Right cardiac atrium (tissue), 5 donors: ENCODE measurements at regions not wholly inside any gene's neighbourhood (a gene's known extent, or its start where the extent isn't known, plus 50 kb on each side); places are given as distances from the start of the nearest gene placed in this dataset.
"Not testable (repeated sequence)": the region's sequence is repeated elsewhere in the genome, so short reads cannot be mapped to it uniquely, and the experiment has no call there.

ENCODE experiments used
- ATAC-seq, 2 donors: fragments of 200-7000 bp; cut with Tn5 transposase; one replicate each; pipeline versions ENCODE4 v1.8.0 to v1.9.1; 2020; ENCODE audit warnings: moderate library complexity in 2 of 2, mild to moderate bottlenecking in 1 of 2
- DNase-seq, 3 donors: peaks; one replicate each; pipeline ENCODE4 v3.0.0-alpha.2; 2020
- H3K27ac ChIP-seq: one replicate; pipeline ENCODE4 v1.5.1; 2013; ENCODE audit warnings: mild to moderate bottlenecking, low read length, control low read depth, moderate library complexity
- H3K27me3 ChIP-seq: one replicate; pipeline ENCODE4 v1.6.1; 2013; ENCODE audit not compliant: control insufficient read depth, insufficient read depth
- H3K4me1 ChIP-seq: one replicate; pipeline ENCODE4 v1.6.1; 2013; ENCODE audit warnings: low read length; ENCODE audit not compliant: control insufficient read depth, insufficient read depth
- H3K4me3 ChIP-seq: one replicate; pipeline ENCODE4 v1.5.1; 2013; ENCODE audit warnings: low read length, control low read depth
- H3K9me3 ChIP-seq: one replicate; pipeline ENCODE4 v1.6.1; 2013; ENCODE audit warnings: low read length; ENCODE audit not compliant: control insufficient read depth
- WGBS: extraction: QIAGEN DNeasy Blood & Tissue Kit; methylation state at CpG from one replicate; pipeline ENCODE4 v1.1.7; 2013; 5-methylcytosine and 5-hydroxymethylcytosine counted together
- intact Hi-C, 4 donors: fragments of 100-400 bp; cut with DNase I; formaldehyde crosslinking; loops; one replicate each; pipeline versions ENCODE4 v1.11.0 to v1.14.0; 2022 to 2023
- donor health status: healthy with polysubstance abuse.
- donor health status: DM: no; HTN: yes; CAD: no.
- donor health status: DM: no; HTN: no; CAD: no.
- donor health status: DM: no; HTN: yes; CAD: no; lungs with severe emphysema.
- donor health status: DM: yes; HTN: yes; CAD: no.

DNA sequence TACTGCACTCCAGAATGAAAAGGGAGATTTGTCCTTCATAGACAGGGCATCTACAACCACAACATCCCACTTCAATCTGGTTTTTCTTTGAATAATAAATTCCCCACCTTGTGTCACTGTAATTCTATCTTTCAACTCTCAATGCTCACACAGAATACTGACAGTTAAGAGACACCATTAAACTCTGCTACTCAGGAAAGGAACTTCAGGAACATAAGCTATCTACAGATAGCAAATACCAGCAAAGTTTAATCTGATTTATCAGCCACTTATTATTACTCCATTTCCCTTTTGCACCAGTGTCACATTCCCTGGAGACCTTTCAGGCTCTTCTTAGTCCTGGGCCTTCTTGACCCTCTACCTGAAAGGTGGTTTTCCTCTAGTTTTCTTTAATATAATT is 152.0 kb upstream of the LPP start:
- ATAC-seq (no peak), DNase-seq (no peak)
- Histone ChIP-seq H3K27me3 (no peaks in the 10 kb centered on the region), H3K4me1 (peaks cover 2% of the 10 kb centered on the region), H3K27ac (no peak overlapping the region), H3K9me3 (no peaks in the 10 kb centered on the region), H3K4me3 (no peak overlapping the region)
- intact Hi-C loops: no loop called here

GRCh38 chr3:188002626-188003138 is 151.3 kb upstream of the LPP start:
- intact Hi-C loops: no loop called here
- 95% methylated on average over 1 of the region's 1 CpG for WGBS
- H3K27me3 ChIP-seq: no peaks in the 10 kb centered on the region
- no peak for DNase-seq
- no peaks in the 10 kb centered on the region for H3K9me3 ChIP-seq
- H3K4me3 ChIP-seq: no peak overlapping the region
- peaks cover 2% of the 10 kb centered on the region for H3K4me1 ChIP-seq
- ATAC-seq: no peak
- no peak overlapping the region for H3K27ac ChIP-seq

DNA sequence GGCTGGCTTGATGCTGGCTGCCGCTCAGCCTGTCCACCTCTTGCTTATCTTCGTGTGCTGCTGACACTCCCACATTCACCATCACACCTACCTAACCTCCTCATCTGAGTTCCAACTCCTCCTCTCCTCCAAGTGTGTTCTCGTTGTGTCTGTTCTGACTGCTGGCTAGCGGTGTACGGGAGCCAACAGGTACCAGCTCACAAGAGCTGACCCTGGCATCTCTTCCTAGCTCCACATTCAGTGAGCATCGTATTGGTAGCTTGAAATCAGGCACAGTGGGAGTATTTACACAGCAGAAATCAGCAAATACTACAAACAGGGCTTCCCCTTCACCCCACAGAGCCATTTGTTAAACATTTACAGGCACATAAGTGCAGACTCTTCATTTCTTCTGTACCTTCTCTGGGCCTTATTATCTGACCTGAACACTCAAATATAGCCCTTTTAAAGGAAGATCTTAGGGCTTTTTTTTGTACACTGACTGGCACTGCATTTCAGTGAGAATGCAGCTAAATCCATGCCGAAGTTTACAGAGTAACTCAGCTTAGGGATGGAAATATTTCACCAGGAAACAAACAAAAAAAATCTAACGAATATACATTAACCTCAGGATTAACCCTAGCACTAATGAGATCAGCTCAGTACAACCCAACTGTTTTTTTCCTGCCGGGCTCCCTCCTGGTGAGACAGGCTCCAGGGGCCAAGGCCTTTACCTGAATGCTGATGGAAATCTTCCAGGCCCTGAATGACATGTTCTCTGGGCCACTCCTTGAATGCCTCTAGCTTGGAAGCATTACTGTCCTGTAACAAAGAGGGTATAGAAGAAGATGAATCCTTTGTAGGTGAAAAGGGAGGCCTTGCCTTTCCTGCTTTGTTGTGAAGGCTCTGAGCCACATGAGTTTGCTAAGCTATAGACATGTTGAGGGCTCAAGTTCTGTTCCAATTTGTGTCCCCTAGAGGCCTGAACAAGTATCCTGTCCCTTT is 150.5 kb upstream of the LPP start:
- ATAC-seq (no peak), DNase-seq (no peak)
- no peak overlapping the region for H3K27ac ChIP-seq
- H3K4me1 ChIP-seq: peaks cover 2% of the 10 kb centered on the region
- 73% methylated on average over 9 of the region's 9 CpGs for WGBS
- H3K27me3 ChIP-seq: no peaks in the 10 kb centered on the region
- intact Hi-C loops: no loop called here
- no peak overlapping the region for H3K4me3 ChIP-seq
- H3K9me3 ChIP-seq: no peaks in the 10 kb centered on the region

DNA sequence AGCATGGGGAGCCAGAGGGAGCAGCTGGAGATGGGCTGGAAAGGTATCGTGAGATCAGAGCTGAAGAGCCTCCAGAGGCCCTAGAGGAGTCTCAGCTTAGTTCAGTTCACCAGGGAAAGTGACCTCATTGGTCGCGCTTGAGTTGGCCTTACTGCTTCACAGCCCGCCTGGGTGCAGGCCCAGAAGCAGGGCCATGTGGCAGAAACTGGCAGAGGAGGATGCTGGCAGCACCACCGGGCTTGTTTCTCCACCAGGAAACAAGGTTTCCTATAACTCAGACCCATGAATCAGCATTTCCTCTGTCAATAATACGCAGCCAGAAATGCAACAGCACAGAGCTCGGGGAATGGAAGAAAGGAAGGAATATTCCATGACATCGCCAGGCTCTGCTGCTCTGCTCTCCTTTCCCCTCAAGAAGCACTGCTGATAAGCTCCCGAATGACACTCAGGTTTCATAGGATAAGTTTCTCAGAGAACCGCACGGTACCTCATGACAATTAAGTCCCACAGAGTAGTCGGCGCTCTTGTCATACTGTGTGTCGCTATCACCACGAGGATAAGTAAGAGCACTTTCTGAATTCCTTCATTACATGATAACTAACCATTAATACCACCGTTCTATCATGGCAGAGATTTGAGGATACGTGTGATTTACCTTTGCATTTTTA is 147.1 kb upstream of the LPP start:
- intact Hi-C loops: no loop called here
- Histone ChIP-seq H3K9me3 (no peaks in the 10 kb centered on the region), H3K27me3 (no peaks in the 10 kb centered on the region), H3K4me1 (no peaks in the 10 kb centered on the region), H3K27ac (no peak overlapping the region), H3K4me3 (no peak overlapping the region)
- ATAC-seq (peak; percentile 47 to 70), DNase-seq (peak in 1 of 3 donors; percentile 27)
- 64% methylated on average over 17 of the region's 17 CpGs for WGBS

DNA sequence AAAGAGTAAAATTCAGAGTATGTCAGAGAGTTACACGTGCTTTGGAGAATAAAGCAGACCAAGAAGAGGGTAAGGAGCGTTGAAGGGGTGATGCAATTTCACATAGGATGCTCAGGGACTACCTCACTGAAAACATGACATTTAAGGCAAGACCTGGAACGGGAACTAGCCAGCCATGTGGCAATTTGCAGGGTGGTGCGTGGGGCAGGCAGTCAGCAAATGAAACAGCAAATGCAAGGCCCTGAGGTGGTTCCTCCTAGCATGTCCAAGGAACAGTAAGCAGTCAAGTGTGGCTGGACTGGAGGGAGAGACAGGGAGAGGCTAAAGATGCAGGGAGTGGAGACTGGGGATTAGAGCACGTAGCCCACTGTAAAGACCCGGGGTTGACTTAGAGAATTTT is 146.1 kb upstream of the LPP start:
- Histone ChIP-seq H3K4me1 (no peaks in the 10 kb centered on the region), H3K4me3 (no peak overlapping the region), H3K27ac (no peak overlapping the region), H3K9me3 (no peaks in the 10 kb centered on the region), H3K27me3 (no peaks in the 10 kb centered on the region)
- ATAC-seq: peak in 1 of 2 donors; percentile 20
- intact Hi-C loops: no loop called here
- DNase-seq: no peak
- WGBS: 84% methylated on average over 6 of the region's 6 CpGs

GRCh38 chr3:188008582-188009213 is 145.3 kb upstream of the LPP start:
- H3K9me3 ChIP-seq: no peaks in the 10 kb centered on the region
- ATAC-seq (no peak), DNase-seq (no peak)
- no peaks in the 10 kb centered on the region for H3K4me1 ChIP-seq
- intact Hi-C loops: no loop called here
- H3K27ac ChIP-seq: no peak overlapping the region
- H3K27me3 ChIP-seq: no peaks in the 10 kb centered on the region
- H3K4me3 ChIP-seq: no peak overlapping the region
- WGBS: 91% methylated on average over 3 of the region's 3 CpGs

GRCh38 chr3:188010478-188010877 is 143.5 kb upstream of the LPP start:
- Histone ChIP-seq H3K27ac (no peak overlapping the region), H3K4me1 (no peaks in the 10 kb centered on the region), H3K27me3 (no peaks in the 10 kb centered on the region), H3K4me3 (no peak overlapping the region), H3K9me3 (no peaks in the 10 kb centered on the region)
- WGBS: 80% methylated on average over 8 of the region's 8 CpGs
- intact Hi-C loops: no loop called here
- no peak for DNase-seq
- no peak for ATAC-seq

- 68% methylated on average over 4 of the region's 4 CpGs for WGBS
Observed at GRCh38 chr3:188019727-188020126, 134.2 kb upstream of the LPP start.

DNA sequence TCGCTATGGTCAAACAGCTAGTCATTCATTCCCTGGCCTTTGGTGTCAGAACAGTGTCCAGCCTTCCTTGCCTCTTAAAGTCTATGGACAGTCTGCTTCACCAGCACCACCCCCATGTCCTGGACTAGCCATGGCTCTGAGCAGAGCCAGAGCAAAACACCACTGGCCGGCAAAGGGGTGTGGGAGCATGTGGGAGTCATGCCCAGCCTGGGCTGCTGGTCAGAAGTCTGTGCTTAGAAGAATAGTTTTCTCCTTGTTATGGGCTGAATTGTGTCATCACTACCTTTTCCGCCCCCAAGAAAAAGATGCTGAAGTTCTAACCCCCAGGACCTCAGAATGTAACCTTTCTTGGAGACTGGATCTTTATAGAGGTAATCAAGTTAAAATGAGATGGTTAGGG is 132.9 kb upstream of the LPP start:
- peak; percentile 48 to 76 for ATAC-seq
- no peaks in the 10 kb centered on the region for H3K4me1 ChIP-seq
- intact Hi-C loops: no loop called here
- H3K27ac ChIP-seq: no peak overlapping the region
- H3K9me3 ChIP-seq: no peaks in the 10 kb centered on the region
- no peaks in the 10 kb centered on the region for H3K27me3 ChIP-seq
- 83% methylated on average over 3 of the region's 3 CpGs for WGBS
- peak in 2 of 3 donors; percentile 39 to 63 for DNase-seq
- H3K4me3 ChIP-seq: no peak overlapping the region

More at GRCh38 chr3:188019727-188020126, 134.2 kb upstream of the LPP start:
- H3K27me3 ChIP-seq: no peaks in the 10 kb centered on the region
- ATAC-seq (no peak), DNase-seq (no peak)
- H3K9me3 ChIP-seq: no peaks in the 10 kb centered on the region
- intact Hi-C loops: no loop called here
- H3K4me1 ChIP-seq: no peaks in the 10 kb centered on the region
- H3K27ac ChIP-seq: no peak overlapping the region
- no peak overlapping the region for H3K4me3 ChIP-seq

DNA sequence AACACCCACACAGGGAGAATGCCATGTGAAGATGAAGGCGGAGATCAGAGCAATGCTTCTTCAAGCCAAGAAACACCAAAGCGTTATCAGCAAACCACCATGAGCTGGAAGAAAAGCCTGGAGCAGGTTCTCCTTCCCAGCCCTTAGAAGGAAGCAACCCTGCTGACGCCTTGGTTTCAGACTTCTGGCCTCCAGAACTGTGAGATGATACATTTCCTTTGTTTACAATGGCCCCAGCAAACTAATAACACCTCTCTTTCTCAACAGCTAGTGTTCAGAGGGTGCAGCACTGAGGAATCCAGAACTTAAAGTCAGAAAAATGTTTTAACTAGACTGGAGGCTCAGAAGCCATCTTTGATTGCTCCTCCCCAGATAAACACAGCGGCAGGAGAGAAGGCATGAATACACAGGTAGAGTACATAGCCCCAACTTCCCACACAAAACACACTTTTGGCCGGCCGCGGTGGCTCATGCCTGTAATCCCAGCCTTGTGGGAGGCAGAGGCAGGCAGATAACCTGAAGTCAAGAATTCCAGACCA is 132.4 kb upstream of the LPP start:
- Histone ChIP-seq H3K27me3 (no peaks in the 10 kb centered on the region), H3K4me1 (no peaks in the 10 kb centered on the region), H3K9me3 (no peaks in the 10 kb centered on the region), H3K27ac (no peak overlapping the region), H3K4me3 (no peak overlapping the region)
- WGBS: 72% methylated on average over 7 of the region's 7 CpGs
- ATAC-seq (peak; percentile 26 to 44), DNase-seq (no peak)
- intact Hi-C loops: no loop called here

GRCh38 chr3:188022902-188023301 is 131.1 kb upstream of the LPP start:
- H3K9me3 ChIP-seq, H3K4me3 ChIP-seq: not testable (repeated sequence)
- 96% methylated on average over 4 of the region's 4 CpGs for WGBS

More at GRCh38 chr3:188022902-188023301, 131.1 kb upstream of the LPP start:
- H3K27me3 ChIP-seq, H3K27ac ChIP-seq, intact Hi-C loops, H3K4me1 ChIP-seq, DNase-seq, ATAC-seq: not testable (repeated sequence)
